D721Med (cell line): ENCODE measurements at regions not wholly inside any gene's neighbourhood (a gene's known extent, or its start where the extent isn't known, plus 50 kb on each side); places are given as distances from the start of the nearest gene placed in this dataset.

Experiments used
- DNase-seq: peaks from one replicate; pipeline ENCODE4 v3.0.0; 2011; ENCODE audit warnings: low spot score; ENCODE audit not compliant: insufficient read length
- FAIRE-seq: peaks from 2 replicates; lab custom pipeline; 2011; peaks lifted over from hg19 to GRCh38; lab: Jason Lieb, UNC
- CTCF ChIP-seq: IDR thresholded peaks from 2 replicates; pipeline ENCODE4 v1.5.1; 2012; ENCODE audit warnings: mild to moderate bottlenecking, control low read depth; ENCODE audit not compliant: insufficient read depth; ENCODE audit errors: missing control alignments

GRCh38 chr10:44306147-44306710 is 78.7 kb downstream of the CXCL12 start:
- FAIRE-seq (no peak), DNase-seq (no peak)
- TF ChIP-seq CTCF, result no peak

GRCh38 chr10:44301781-44302355 is 83.0 kb downstream of the CXCL12 start:
- FAIRE-seq, result no peak
- no peak for TF ChIP-seq CTCF
- DNase-seq, result no peak

DNA sequence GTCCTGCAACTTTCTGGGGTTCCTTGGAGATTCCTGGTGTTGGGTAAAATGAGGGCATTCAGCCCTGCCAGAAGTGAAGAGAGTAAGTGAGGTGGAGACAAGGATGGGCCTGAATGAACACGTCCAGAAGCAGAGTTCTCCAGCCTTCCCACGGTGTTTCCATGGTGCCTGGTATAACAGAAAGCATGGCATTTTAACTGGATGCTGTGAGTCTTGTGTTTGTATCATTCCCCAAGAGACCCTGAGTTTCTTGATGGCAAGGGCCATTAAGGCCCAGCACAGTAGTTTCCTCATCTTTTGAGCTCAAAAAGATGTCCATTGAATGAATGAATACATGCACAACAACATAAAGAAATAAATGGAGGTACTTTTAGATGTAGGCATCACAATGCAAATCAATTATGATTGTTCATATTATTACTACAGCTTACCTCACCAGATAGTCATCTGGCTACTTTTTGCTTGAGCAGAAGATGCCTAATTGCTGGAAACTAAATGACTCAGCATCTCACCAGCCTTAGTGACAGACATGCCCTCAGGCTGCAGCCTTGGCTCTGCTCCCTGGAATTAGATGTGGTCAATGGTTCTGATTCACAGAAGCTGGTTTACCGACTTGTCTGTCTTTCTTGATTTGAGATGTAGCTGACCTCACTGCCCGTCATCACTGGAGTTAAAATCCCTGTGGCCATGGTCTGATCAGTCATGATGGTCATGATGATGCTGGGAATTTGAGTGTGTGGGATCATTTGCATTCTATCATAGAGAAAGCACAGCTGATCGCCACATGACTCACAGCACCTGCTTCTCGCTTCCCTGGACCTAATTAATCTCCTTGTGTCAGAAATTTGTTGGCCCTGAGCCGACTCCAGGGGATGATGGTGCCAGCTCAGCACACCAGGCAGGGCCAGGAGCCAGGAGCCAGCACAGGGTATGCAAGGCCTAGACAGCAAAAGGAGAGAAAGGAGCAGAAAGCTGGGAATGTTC is 83.9 kb downstream of the CXCL12 start:
- no peak for TF ChIP-seq CTCF
- DNase-seq, result no peak
- no peak for FAIRE-seq

- TF ChIP-seq CTCF, result no peak
- DNase-seq (no peak), FAIRE-seq (no peak)
Observed at GRCh38 chr10:44298713-44299112, 86.2 kb downstream of the CXCL12 start.

GRCh38 chr10:44297963-44298362 is 86.9 kb downstream of the CXCL12 start:
- TF ChIP-seq CTCF, result no peak
- FAIRE-seq, result no peak
- no peak for DNase-seq

- no peak for DNase-seq
- TF ChIP-seq CTCF, result no peak
- no peak for FAIRE-seq
Observed at GRCh38 chr10:44295644-44296241, 89.2 kb downstream of the CXCL12 start.
